NCI-H510A (cell line): ENCODE measurements at regions not wholly inside any gene's neighbourhood (a gene's known extent, or its start where the extent isn't known, plus 50 kb on each side); places are given as distances from the start of the nearest gene placed in this dataset.
"Not testable (repeated sequence)": the region's sequence is repeated elsewhere in the genome, so short reads cannot be mapped to it uniquely, and the experiment has no call there.

Source experiments
- DNase-seq: peaks from one replicate; lab custom pipeline; 2025; lab: John Stamatoyannopoulos, UW

DNA sequence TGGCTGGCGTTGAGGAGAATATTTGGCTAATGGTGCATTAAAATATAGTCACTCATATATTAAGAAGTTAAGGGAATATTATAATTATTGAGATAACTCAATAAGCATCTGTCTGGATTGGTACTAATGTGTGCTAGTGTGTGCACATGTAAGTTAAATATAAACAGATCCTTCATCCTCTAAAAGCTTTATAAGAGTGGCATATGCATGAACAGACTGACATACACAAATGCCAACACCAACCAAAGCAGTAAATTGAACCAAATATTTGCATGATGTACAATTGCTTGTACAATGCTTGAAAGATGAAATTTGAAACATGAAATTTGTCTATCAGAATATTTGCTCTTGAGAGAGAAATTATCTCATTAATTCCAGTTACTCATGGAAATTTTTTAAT lies 344.9 kb downstream of the ADGRL2 start:
- DNase-seq: no peak

DNA sequence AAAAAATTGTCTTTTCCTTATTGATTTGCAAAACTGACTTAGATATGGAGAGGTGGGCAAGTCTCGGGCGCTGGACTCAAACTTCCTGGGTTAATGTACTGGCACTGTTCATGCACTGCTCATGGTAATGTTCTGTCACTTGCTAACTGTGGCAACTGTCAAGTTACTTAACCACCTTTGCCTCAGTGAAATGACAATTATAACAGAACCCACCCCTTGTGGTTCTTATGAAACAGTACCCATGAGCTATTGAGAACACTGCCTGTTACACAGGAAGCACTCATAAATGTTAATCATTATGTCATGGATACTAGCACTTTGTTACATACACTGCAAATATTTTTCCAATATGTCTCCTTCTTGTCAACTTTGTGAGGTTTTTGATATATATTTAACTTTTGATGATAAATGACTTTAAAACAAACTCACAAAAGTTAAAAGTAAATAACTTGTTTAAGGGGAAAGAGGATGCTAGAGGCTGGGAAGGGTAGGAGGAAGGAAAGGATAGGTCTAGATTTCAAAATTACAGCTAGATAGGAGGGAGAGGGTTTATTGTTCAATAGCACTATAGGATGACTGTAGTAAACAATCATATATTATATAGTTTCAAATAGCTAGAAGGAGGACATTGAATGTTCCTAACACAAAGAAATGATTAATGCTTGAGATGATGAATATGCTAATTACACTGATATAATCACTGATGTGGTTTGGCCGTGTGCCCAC lies 342.5 kb downstream of the ADGRL2 start:
- no peak for DNase-seq

DNA sequence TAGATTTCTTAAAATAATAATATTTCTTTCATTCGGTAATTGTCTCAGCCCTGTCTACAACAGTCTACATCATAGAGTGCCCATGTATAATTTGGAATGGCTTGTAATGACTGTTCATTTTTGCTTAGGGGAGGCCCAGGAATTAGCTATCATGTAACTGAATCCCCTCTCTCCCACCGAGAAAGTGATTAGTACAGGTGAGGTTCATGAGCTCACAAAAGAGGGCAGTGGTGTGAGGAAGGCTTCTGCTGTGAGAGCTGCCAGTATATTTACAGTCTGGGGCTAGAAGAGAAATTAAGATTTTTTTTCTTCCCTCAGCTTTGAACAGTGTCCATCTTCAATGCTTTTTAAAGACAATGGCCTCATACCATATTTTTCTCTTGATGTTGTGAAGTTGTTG lies 340.7 kb downstream of the ADGRL2 start:
- DNase-seq: no peak

DNA sequence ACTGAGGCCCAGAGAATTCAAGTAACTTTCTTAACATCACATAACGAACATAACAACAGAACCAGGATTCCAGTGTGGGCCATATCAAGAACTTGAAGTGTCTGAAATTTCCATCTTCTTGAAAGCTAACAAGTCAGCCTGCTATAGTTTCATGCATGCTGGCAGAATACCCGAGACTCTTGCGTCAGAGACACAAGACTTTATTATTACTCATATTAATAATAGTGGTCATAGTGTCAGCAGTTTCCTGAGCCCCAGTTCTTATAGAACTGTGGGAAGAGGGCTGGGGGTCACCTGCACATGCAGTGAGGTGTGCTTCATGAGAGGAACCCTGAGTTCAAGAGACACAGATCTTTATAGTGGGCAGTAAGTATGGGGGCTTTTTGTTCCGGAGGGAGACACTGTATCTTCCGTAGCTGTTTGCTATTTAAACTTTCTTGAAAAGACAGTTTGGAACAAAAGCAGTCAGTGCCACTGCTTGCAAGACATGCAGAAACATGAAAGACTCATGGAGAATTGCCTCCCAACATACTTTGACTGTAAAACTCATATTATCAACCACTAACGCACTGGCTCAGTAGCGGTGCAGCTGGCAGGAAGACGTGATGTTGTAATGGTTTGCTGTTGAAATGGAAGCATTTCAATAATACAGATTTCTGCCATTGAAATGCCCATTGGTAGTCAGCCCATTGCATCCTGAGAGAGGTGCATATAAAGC lies 339.2 kb downstream of the ADGRL2 start:
- no peak for DNase-seq

DNA sequence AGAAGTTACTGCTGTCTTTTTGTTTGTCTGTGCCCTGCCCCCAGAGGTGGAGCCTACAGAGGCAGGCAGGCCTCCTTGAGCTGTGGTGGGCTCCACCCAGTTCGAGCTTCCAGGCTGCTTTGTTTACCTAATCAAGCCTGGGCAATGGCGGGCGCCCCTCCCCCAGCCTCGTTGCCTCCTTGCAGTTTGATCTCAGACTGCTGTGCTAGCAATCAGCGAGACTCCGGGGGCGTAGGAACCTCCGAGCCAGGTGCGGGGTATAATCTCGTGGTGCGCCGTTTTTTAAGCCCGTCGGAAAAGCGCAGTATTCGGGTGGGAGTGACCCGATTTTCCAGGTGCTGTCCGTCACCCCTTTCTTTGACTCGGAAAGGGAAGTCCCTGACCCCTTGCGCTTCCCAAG lies 335.6 kb downstream of the ADGRL2 start:
- not testable (repeated sequence) for DNase-seq

DNA sequence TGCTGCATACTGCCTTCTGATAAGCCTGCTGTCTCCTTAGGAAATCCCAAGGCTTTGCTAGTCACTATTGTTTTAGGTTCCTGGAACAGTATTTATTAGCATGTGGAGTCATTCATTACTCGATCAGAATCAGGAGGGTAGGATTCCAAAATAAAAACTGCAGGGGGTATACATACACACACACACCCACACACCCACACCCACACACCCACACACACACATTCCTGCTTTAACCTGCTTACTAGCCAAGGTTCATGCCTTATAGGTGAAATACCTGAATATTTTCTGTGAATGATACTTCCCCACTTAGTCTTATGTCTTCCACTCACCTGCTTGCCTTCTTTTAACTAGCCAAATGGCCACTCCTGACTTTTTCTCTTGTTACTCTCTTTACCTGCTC lies 325.1 kb downstream of the ADGRL2 start:
- no peak for DNase-seq

DNA sequence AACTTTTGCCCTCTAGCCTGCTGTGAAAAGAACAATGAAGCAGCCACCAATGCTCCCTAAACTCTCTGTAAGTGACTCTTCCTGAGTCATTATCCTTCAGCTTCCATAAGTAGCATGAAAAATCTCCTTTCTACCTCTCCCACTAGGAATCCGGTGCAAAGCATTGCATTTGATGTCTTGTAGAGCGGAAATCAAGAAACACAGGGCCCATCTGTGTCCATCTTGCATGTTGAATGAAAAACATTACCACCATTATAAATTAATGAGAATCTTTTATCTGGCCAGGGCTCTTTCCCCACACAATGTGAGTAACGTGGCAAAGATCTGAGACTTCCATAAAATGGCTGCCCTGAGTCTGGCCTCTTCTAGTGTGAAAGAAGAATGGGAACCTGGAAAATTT lies 324.4 kb downstream of the ADGRL2 start:
- no peak for DNase-seq

DNA sequence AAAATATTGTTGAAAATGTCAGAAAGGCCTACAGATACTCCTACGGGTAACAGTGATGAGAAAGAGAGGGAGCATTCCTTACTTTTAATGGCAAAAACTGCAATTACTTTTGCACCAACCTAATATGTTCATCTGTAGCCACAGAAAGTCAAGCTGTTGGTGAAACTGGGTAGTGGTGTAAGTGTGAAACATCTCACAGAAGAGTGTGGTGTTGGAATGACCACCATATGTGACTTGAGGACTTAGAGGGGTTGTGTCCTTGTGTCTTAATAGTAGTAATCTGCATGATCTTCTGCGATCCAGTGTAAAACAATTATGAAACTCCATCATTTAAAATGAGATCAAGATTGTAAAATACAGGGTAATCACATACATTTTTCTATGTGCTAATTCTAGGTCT lies 320.7 kb downstream of the ADGRL2 start:
- no peak for DNase-seq

DNA sequence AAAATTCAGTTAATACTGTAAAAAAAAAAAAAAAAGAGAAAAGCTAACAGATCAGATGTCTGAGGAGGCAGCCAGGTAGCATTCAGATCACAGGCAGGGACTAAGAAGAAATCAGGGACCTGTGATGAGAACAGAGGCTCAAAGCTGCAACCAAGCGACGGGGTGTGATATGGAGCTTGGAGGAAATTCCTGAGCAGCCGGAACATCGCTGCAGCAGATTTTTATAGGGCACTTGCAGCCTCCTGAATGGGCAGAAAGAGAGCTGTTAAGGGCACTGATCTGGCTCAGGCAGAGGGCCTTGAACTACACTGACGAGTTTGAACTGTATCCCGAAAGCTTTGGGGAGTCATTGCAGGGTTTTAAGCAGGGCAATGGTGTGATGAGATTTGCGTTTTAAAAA lies 315.4 kb downstream of the ADGRL2 start:
- no peak for DNase-seq

DNA sequence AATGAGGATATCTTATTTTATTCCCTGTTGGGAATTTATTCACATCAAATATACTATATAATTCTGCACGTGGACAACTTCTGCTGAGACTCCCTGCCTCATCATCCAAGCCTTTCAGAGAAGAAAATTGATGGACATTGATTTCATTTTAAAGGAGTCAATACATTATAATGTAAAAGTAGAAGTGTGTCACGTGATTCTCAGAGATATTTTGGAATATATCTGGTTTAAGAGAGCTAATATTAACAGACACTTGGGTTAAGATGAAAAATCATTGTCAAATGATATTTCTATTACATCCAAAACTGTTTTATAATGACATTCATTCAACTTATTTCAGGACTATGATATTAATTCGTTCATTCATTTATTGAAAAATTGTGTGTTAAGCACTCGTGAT lies 314.2 kb downstream of the ADGRL2 start:
- DNase-seq: no peak

DNA sequence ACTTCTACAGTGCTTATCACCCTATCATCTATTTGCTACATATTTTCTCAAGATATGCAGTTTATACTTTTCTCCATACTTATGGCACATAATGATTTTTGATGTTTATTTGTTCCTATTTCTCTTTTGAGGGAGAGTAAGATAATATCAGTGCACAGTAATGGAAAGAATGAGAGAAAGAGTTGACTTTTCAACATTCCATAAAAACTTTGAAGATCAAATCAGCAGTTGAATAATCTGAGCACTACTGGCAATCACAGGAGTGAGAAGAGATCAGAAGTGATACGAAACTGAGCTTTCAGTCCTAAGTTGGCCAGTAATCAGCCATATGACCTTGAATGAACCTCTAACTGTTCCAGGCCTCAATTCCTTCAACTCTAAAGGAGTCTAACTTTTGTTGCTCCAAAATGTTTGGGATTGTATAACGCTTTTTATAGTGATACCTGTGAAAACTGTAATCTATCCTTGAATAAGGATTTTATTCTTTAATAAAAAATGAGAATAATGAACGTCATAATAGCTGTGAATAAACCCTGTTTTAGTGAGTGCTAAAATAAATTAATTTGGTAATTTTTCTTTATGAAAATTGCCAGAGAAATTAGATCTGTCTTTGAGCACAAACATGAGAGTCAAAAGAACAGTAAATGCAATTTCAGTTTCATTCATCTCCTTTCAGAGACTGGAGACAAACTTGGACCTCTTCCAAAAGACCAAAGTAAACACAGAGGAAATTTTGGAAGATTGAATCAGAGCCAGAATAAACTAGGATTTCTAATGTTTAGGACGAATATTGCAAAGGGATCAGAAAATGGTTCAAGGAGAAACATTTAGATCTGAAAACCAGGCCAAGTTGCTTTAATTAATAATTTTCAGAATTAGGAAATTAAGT lies 309.9 kb downstream of the ADGRL2 start:
- DNase-seq: no peak

DNA sequence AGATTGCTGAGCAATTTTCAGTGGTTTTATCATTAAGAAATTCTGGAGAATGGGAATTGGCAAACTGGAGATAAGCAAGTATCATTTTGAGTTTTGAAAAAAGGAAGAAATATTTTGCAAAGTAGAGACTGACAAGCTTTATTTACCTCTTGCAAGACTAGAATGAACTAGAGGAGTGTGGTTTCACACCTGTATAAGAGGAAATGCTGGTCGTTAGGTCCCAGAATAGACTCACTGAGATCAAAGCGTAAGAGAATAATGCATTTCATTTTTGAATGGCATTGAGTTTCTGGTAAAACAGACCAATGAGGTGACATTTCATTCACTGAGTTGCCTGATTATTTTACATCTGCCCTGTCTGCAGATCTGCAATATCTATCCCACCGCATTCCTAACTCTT lies 308.1 kb downstream of the ADGRL2 start:
- no peak for DNase-seq

DNA sequence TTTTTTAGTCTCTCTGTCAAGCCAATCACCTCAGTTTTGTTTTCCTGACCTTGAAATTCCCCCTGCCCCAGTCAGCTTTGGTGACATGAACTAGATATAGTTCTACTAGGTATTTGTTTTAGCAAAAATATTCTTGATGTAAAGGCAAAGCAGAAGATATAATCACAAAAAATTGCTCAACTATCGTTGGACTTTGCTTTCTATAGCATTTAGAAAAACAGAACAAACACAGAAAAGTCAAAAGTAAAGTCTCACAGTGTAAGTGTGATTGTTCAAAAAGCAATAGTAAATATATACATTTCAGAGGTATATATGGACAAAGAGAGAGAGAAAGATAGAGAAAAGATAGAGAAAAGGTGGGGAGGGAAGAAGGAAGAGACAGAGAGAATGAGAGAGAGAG lies 305.9 kb downstream of the ADGRL2 start:
- no peak for DNase-seq

DNA sequence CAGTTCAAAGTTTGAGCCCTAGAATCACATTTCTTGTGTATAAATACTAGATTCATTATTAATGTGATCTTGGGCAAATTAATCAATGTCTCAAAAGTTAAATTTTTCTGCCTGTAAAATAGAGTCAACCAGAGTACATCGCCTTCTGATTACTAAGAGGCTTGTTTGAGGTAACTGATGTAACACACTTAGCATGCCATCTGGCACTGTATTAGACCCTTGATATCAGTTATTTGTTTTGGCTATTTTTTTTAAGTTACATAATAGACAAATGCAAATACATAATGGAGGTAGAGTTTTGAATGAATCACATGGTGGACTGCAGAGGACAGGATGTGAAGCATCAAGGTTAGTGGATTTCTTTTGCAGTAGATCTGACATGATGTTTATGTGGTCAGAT lies 298.4 kb downstream of the ADGRL2 start:
- DNase-seq: no peak

DNA sequence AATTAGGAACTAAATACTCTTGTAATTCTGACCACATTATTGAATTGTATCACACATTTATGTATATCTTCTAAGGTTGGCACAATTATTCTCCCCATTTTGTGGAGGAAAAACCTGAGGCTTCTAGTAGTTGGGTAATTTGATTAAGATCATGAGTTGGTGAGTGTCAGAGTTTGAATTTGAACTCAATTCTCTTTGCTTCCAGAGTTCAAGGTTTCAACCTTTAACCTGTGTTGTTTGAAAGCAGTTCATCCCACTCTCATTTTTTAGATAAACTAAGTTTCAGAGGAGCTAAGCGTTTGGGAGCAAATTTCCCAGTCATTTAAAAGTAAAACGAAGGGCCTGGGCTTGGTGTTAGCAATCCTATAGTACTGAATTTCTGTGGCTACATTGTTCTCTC lies 293.4 kb downstream of the ADGRL2 start:
- no peak for DNase-seq

DNA sequence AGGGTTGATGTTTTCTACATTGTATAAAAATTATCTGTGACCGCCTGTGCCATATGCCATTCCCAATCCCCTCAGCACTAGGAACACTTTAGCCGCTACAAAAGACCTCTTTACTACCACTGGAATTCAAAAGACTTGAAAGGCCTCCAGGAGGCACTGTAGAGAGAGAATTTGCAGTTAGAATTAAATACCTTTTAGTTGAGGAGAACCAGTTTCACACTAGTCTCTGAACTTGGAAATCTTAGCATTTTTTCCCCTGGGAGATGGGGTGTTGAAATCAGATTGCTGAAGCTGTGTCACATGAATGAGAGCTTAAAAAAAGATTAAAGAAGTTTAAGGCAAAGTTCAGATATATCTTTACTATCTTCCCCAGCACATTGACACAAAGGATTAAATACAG lies 291.0 kb downstream of the ADGRL2 start:
- no peak for DNase-seq

DNA sequence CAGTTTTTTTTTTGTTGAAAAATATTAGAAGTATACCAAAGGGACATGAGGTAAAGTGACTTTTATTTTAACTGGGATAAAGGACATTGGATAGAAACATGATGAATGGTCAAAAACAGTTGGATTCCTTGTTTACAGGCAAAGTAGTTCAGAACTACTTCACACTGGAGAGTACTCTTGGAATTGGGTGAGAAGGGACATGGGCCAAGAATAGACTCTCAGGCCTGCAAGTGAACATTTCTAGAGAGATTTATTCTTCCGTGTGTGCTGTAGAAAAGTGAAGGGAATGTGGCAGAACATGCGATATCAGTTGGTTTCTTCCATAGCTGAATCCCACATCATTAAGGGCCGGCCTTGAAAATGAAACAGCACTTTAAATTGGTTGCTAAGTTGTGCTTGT lies 290.5 kb downstream of the ADGRL2 start:
- no peak for DNase-seq

DNA sequence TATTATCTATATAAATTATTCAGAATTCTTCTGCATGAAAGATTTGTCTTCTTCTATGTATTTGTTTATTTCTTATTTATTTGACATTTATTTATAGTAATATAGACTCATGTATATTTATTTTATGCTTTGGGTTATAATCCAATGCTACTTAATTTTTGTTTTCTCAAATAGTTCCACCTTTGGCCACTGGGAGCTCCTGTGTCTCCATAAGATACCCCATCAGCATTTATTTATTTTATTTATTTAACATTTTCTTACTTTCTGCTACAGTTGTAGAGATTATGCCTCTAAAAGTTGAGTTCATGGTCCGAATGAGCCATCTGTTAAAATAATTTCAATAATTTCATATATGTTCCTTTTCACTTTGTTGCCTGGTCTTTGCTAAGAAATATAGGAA lies 289.4 kb downstream of the ADGRL2 start:
- DNase-seq: no peak

DNA sequence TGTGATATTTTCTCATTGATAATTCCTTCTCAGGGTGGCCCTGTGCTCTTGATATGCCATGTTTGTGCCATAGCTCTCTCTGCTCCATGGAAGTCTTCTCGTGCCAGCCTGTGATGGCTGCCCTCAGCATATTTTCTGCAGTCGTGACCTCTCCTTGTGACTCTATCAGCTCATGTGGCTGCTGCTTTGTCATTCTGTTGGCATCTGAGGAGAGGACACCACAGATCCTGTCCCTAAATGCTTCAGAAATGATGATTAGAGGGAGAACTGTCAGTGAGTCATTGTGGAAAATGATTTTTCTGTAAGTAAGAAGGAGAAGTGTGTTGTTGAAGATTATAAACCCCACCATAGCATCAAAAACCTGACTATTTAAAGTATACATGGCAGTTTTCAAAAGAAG lies 286.0 kb downstream of the ADGRL2 start:
- no peak for DNase-seq

DNA sequence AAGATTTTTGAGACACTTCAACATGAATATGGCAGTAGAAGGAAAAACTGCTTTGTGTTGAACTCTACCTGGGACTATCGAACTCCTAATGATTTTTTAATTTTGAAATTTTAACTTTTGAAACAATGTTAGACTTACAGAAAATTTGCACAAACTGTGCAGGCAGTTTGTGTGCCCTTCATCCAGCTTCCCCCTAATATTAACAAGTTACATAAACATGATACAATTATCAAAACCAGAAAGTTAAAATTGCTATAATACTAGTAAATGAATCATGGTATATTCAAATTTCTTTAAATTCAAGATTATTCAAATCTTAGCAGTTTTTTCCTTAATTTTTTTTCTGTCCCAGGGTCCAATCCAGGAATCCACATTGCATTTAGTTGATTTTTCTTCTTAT lies 278.9 kb downstream of the ADGRL2 start:
- DNase-seq: no peak

DNA sequence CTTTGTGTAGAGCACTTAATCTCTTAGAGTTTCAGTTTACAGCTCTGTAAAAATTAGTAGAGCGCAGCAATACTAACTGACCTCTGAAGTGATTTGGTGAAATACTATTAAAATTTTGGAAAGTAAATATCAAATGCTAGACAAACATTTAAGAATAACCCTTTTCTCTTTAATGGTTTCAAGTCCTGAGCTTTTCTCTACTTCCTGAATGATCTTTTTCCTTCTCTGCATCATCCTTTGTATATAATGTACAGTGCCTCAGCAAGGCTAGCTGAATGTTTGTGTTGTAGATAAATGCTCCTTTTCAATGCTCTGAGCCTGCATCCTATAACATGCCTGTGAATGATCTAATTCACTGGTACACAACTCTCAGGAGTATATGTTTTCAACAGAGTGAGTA lies 272.9 kb downstream of the ADGRL2 start:
- no peak for DNase-seq

DNA sequence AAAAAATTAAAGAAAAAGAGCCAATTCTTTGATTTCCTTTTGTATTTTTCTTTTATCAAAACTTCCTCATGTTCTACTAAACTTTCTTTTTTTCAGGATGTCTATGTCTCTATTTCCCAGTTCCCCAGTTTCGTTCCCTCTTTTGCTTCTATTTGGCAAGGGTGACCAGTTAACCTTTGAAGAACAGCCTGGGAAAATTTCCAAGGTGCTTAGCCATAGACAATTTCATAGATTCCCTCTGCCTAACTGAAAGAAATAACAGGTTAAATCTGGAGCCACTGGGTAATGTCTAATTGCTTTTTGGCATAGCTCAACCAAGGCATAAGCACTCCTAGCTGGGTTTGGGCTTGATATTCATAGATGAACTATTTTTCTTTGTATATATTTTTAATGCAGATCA lies 272.3 kb downstream of the ADGRL2 start:
- no peak for DNase-seq

DNA sequence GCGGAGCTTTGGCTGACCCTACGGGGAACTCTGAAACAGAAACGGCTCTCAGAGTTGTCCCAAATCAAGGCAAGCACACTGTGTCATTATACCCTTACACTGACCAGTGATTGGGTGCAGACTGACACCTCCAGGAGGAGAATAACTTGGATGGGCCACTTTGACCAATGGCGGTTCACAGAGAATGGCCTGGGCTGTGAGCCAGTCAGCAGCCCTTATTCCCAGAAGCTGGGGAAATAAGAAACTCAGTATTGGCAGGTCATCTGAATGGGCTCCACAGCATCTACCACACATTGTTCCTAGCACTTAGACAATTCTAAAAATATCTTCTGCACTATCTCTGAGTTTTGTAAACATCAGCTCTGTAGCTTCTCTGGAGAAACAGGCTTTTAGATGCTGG lies 265.2 kb downstream of the ADGRL2 start:
- DNase-seq: no peak
